GM12865 (cell line): ENCODE measurements at regions not wholly inside any gene's neighbourhood (a gene's known extent, or its start where the extent isn't known, plus 50 kb on each side); places are given as distances from the start of the nearest gene placed in this dataset.

Experiments
- DNase-seq: peaks from one replicate; pipeline ENCODE4 v3.0.0; 2010; ENCODE audit warnings: low read depth
- H3K4me3 ChIP-seq: 2 replicates; pipeline ENCODE4 v1.5.1; 2011; ENCODE audit warnings: mild to moderate bottlenecking, low read depth, low read length, control low read depth
- CTCF ChIP-seq: IDR thresholded peaks from 2 replicates; pipeline ENCODE4 v1.5.1; 2011; ENCODE audit warnings: low read length, control low read depth, low read depth, inconsistent platforms; ENCODE audit not compliant: insufficient read depth; ENCODE audit errors: missing control alignments

GRCh38 chr18:37975446-37975845 is 409.8 kb upstream of the CELF4 start:
- no peak overlapping the region for H3K4me3 ChIP-seq
- no peak for DNase-seq
- no peak for TF ChIP-seq CTCF

- no peak for DNase-seq
- no peak overlapping the region for H3K4me3 ChIP-seq
- no peak for TF ChIP-seq CTCF
These were observed 401.7 kb upstream of the CELF4 start for GRCh38 chr18:37967261-37967660.

- no peak for TF ChIP-seq CTCF
- DNase-seq, result no peak
- no peak overlapping the region for H3K4me3 ChIP-seq
These were observed 400.0 kb upstream of the CELF4 start for GRCh38 chr18:37965572-37965970.

GRCh38 chr18:37964885-37965571 is 399.4 kb upstream of the CELF4 start:
- no peak for TF ChIP-seq CTCF
- no peak overlapping the region for H3K4me3 ChIP-seq
- DNase-seq, result no peak

GRCh38 chr18:37963837-37964236 is 398.2 kb upstream of the CELF4 start:
- no peak overlapping the region for H3K4me3 ChIP-seq
- no peak for DNase-seq
- no peak for TF ChIP-seq CTCF

- TF ChIP-seq CTCF, result no peak
- H3K4me3 ChIP-seq, result no peak overlapping the region
- no peak for DNase-seq
These were observed 396.8 kb upstream of the CELF4 start for GRCh38 chr18:37962316-37962966.

GRCh38 chr18:37958499-37958898 is 392.9 kb upstream of the CELF4 start:
- no peak overlapping the region for H3K4me3 ChIP-seq
- DNase-seq, result no peak
- TF ChIP-seq CTCF, result no peak
